ENCODE measurements at regions not wholly inside any gene's neighbourhood (a gene's known extent, or its start where the extent isn't known, plus 50 kb on each side); places are given as distances from the start of the nearest gene placed in this dataset.
"Not testable (repeated sequence)": the region's sequence is repeated elsewhere in the genome, so short reads cannot be mapped to it uniquely, and the experiment has no call there.

DNA sequence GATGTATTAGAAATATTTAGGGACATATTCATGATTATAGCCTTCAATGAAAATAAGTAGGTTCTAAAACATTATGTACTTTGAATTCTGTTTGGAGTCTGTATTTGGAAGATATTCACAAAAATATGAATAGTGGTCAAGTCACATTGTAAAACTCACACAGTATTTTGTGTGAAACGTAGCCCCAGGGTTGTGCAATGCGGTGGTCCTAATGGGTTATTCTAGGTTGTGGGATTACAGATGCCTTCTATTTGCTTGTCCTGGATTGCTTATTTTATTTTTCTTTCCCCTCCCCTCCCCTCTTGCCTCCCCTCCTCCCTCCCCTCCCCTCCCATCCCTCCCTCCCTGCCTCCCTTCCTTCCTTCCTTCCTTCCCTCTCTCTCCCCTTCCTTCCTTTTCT lies 93.7 kb upstream of the THUMPD2 start:
- DNase-seq (ENCODE audit: low read depth), result no peak

GRCh38 chr2:39871291-39871761 lies 92.3 kb upstream of the THUMPD2 start:
- peak; percentile 87 for DNase-seq (ENCODE audit: low read depth)

DNA sequence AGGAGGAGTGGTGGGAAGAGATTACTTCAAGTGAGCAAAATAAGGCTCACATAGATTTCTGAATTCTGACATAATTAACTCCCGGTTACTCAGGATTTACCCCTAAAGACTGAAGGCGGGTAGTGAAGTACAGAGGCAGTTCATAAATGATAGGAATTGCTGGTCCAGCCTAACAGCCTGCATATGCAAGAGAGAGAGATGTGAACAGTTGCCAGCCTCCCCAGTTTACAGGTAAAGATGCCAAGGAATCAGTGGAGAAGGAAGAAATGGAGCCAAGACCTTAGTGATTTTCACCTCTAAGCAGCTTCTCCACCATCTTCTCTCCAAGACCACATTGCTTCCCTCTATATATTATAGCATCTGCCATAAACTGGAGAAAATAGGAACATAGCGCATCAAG lies 91.8 kb upstream of the THUMPD2 start:
- no peak for DNase-seq (ENCODE audit: low read depth)

GRCh38 chr2:39867268-39867667 lies 88.2 kb upstream of the THUMPD2 start:
- DNase-seq (ENCODE audit: low read depth), result no peak

DNA sequence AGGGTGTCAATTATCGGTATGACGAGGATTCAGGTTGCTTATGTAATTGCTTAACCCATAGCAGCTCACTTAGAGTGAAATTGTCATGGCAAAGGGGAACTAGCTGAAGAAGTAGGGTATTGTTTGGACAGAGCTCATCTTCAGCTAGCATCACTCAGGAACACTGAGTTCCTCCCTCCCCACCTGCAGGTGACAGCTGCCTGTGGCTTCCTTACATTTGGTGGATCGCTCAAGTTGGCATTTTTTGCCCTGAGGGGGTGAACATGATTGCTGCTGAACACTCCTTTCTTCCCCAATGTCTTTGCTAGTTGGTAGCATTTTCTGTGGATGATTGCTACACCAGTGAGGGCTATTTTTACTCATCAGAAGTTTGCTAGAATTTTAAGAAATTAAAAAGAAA lies 86.7 kb upstream of the THUMPD2 start:
- DNase-seq (ENCODE audit: low read depth), result no peak

- not testable (repeated sequence) for DNase-seq (ENCODE audit: low read depth)
Measured at GRCh38 chr2:39863672-39864071, 84.6 kb upstream of the THUMPD2 start.

DNA sequence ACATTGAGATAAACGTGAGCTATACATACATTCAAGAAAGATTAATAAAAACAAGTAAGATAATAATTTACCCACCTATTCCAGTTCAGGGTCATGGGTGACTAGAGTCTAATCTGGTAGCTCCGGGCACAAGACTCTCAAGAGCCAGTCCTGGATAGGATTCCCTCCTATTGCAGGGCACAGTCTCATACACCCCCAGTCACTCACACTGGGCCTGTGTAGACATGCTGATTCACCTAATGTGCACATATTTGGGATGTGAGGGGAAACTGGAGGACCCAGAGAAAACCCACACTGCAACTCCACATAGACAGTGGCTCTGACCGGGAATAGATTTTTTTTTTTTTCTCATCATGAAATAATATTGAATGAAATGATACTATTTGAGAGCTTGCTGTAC lies 81.5 kb upstream of the THUMPD2 start:
- no peak for DNase-seq (ENCODE audit: low read depth)

DNA sequence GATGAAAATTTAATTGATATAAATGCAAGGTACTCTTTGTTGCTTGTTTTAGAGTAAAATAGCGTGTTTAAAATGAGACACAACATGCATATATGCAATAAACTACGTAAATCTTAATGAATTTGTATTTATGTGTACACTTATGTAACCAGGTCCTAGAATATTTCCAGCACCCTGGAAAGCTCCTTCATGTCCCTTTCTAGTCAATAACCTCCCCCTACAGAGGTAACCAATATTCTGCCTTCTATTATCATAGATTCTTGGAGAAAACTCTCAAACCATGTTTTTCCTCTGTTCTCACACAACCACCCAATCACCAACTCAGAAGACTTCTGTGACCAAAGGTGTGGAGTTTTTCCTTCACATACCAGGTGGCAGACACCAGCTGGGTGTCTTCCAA lies 79.6 kb upstream of the THUMPD2 start:
- DNase-seq (ENCODE audit: low read depth), result no peak

GRCh38 chr2:39855856-39856255 lies 76.8 kb upstream of the THUMPD2 start:
- DNase-seq (ENCODE audit: low read depth), result no peak

- DNase-seq (ENCODE audit: low read depth), result no peak
Measured at GRCh38 chr2:39854771-39855170, 75.7 kb upstream of the THUMPD2 start.

- no peak for DNase-seq (ENCODE audit: low read depth)
Measured at GRCh38 chr2:39852831-39853230, 73.8 kb upstream of the THUMPD2 start.

GRCh38 chr2:39851651-39852110 lies 72.6 kb upstream of the THUMPD2 start:
- DNase-seq (ENCODE audit: low read depth), result peak; percentile 62

DNA sequence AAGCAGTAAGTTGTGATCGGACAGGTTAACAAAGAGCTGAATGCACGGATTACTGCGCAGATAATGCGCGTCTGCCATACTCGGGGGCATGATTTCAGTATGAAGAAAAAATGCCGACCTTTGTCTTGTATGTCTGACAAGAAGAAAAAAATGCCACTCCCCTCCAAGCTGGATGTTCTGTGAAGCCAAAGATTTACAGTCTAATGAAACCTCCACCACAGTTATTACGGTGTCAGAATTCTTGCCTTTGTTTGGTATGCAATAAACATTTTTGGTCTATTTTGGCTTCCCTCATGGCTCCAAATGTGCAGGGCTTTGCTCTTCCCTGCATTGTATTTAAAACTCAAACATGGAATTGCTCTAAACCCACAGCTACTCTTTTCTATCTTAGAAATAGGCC lies 72.2 kb upstream of the THUMPD2 start:
- DNase-seq (ENCODE audit: low read depth), result no peak

- DNase-seq (ENCODE audit: low read depth), result no peak
Measured at GRCh38 chr2:39849982-39850526, 71.0 kb upstream of the THUMPD2 start.

DNA sequence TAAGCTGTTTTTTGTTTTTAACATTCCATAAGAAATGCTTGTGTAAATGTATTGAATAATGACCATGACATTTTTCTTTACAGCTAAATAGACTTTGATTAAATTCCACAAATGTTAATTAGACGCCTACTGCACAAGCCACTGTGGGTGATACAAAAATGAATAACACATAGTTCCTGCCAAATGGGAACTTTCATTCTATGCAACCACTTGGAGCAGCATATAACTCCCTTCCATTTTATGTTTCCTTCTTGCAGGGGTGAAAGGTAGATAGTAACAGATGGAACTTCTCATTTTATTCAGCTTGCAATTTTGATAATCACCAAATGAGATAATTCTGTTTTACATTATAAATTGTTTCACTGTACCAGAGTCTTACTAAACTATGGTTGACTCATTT lies 70.0 kb upstream of the THUMPD2 start:
- no peak for DNase-seq (ENCODE audit: low read depth)

GRCh38 chr2:39845460-39846146 lies 66.5 kb upstream of the THUMPD2 start:
- no peak for DNase-seq (ENCODE audit: low read depth)

- no peak for DNase-seq (ENCODE audit: low read depth)
Measured at GRCh38 chr2:39839261-39839848, 60.3 kb upstream of the THUMPD2 start.

- no peak for DNase-seq (ENCODE audit: low read depth)
Measured at GRCh38 chr2:39838589-39838988, 59.5 kb upstream of the THUMPD2 start.

- no peak for DNase-seq (ENCODE audit: low read depth)
Measured at GRCh38 chr2:39837856-39838453, 58.9 kb upstream of the THUMPD2 start.

DNA sequence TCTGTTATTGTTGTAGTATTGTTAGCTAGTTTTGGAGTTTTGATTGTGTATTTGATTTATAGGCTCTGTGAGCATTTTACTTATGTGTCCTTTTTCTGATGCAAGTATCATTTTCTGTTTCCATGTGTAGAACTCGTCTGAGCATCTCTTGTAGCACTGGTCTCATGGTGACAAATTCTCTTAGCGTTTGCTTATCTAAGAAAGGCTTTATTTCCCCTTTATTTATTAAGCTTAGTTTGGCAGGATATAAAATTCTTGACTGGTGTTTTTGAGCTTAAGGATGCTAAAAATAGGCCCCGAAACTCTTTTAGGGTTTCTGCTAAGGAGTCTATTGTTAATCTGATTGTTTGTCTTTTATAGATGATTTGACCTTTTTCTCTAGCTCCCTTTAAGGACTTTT lies 57.6 kb upstream of the THUMPD2 start:
- no peak for DNase-seq (ENCODE audit: low read depth)

DNA sequence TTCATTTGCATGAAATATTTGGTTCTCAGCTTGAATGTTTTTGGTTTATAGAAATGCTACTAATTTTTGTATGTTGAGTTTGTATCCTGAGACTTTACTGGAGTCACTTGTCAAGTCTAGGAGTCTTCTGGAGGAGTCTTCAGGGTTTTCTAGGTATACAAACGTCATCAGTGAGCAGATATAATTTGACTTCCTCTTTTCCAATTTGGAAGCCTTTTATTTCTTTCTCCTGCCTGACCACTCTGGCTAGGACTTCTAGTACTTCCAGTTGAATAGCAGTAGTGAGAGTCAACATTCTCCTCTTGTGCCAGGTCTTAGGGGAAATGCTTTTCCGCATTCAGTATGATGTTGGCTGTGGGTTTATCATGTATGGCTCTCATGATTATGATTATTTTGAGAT lies 55.4 kb upstream of the THUMPD2 start:
- DNase-seq (ENCODE audit: low read depth), result no peak

- not testable (repeated sequence) for DNase-seq (ENCODE audit: low read depth)
Measured at GRCh38 chr2:39830610-39831009, 51.6 kb upstream of the THUMPD2 start.

All from GM04504 (cell line).